ENCODE measurements at regions not wholly inside any gene's neighbourhood (a gene's known extent, or its start where the extent isn't known, plus 50 kb on each side); places are given as distances from the start of the nearest gene placed in this dataset.
"Not testable (repeated sequence)": the region's sequence is repeated elsewhere in the genome, so short reads cannot be mapped to it uniquely, and the experiment has no call there.

DNA sequence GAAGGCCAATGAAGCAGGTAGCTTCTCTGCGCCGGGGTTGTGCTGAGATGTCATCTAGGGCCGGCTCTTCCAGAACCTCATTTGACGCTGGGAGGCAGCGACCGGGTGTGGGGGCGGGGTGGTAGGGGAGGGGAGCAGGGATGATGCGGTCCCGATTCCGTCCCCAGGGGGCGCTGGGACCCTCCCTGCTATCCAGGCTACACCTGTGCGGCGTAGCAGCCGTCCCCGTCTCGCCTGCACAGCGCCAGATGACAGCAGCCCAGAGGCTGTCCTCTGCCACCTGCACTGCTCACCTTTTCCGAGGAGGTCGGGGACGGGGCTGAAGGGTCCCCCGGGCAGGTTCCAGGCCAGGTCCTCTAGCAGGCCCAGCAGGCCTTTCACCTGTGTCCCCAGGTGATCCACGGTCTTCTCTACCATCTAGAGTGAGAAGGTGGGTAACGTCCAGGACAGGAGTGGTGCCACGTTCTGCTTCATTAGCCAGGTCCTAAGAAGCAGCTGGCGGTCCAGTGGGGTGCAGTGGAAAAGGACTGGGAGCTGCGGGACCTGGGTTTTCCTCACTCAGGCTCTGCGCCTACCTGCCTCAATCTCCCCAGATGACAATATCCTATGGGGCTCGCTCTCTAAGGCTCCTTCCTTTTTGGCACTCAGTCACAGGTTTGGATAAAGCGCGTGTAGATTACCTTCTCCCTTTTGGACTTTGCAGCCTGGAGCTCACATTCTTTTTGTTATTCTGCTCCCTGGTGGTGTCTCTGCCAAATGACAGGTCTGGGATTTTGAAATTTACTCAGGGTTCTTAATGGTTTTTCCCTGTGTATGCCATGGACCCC, 56.0 kb upstream of the RAB6C start:
- no peak for DNase-seq

- DNase-seq: not testable (repeated sequence)
Measured at GRCh38 chr2:129924115-129924514, 55.4 kb upstream of the RAB6C start.

DNA sequence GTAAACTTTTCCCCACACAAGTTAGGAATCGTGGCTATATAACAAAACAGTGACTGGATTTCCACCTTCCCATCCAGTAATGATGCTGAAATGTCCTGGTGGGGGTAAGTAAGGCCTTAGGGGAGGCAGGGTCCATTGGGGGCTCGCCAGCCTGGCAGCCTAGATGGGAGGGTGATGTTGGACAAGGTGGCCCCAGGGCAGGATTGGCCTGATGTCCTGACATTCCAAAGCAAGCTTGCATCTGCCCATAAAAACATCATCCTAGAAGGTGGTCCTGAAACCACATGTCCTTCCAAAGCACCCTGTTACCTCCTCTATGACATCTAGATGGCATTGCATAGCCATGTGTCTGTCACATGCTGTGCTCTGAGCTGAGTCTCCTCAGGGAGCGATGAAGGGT, 54.1 kb upstream of the RAB6C start:
- no peak for DNase-seq

- no peak for DNase-seq
Measured at GRCh38 chr2:129927696-129928095, 51.8 kb upstream of the RAB6C start.

DNA sequence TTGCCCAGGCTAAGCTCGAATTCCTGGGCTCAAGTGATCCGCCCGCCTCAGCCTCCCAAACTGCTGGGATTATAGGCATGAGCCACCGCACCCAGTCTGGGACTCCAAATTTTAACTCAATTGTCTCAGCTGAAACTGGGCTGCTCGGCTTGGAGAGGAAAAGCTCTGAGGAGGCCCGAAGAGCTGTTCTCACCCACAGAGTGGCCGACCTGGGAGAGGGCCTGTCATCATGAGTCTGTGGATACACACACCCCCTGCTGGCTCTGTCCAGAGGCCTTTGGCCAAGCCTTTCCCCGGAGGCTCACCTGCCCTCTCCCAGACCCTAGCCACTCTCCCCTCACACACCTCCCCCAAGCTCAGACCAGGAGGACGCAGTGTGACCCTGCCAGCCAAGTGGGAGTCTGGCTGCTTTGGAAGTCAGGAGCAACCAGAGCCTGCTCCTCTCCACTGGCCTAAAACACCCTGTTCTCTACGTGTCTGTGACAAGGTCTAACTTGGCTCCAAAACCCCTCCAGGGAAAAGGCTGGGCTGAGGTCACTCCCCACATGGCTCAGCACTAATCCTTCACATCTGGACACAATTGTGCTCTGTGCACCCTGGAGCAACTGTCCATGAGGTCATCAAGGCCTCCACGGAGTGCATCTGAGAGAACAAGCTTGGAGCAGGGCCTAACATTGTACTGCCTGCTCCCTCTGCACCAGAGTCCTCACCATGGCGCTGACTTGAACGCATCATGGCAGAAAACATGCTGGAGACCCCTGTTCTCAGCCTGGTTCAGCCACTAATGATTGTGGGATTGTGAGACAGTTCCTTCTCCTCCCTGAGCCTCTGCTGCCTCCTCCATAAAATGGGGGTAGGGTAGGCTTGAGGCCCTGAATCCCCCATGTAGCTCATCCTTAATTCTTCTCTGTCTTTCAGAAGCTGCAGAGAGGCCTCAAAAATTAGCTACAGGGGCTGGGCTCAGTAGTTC, 49.9 kb upstream of the RAB6C start:
- no peak for DNase-seq

All from CD4-positive, alpha-beta T cell treated with Interleukin-17A for 4 hours (primary cell).